ENCODE measurements at regions not wholly inside any gene's neighbourhood (a gene's known extent, or its start where the extent isn't known, plus 50 kb on each side); places are given as distances from the start of the nearest gene placed in this dataset.
A peak's percentile ranks its signal among the peaks of the same experiment; 100 is the strongest.

DNA sequence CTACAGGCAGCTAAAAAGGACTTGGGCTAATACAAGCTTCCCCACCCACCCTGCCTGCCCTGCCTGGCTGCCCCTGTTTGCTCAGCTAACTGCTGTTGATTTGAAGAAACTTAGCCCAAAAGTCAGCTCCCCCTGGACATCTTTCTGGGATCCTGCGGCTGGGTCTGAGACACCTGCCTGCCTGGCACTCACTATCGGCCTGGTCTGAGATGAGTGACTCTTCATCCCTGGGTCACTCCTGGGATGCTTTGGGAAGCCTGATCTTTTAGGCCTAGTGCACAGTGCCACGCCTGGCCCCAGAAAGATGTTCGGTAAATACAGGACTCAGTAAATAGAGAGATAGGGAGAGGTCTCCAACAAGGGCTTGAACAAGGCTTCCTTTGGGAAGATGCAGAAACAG lies 211.3 kb upstream of the DIO3 start:
- intact Hi-C loops (cut with DNase I; ENCODE audit: low total_unique reads): no loop called here
- Histone ChIP-seq H3K4me3 (no peak overlapping the region), H3K9me3 (peaks cover 0 to 23% (median 17%) of the 10 kb centered on the region in 4 donors), H3K4me1 (no peaks in the 10 kb centered on the region), H3K27ac (no peak overlapping the region), H3K27me3 (no peaks in the 10 kb centered on the region), H3K36me3 (no peaks in the 10 kb centered on the region)
- no peak for TF ChIP-seq POLR2AphosphoS5 (IDR thresholded peaks at IDR 0.05)
- DNase-seq: peak in 1 of 2 donors; percentile 5
- 79 to 87% (median 85%) methylated on average over 3 to 4 of the region's 4 CpGs for WGBS, 5 donors

DNA sequence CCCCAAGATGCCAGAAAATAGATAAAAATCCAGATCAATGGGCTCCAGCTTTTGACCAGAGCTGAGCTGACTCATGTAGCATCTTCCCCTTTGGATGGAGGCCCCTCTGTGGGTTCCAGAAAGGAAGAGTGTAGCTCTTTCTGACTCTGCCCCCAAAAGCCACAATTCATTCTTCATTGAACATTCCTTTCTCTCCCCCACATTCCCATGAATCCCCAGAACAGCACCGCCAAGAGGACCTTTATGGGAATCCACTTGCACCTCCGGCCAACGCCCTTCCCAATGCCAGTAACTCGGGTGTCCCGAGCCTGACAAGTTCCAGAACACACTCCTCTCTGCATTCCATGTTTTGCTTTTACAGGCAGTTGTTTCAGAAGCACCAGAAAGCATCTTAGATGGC lies 210.6 kb upstream of the DIO3 start:
- 60 to 88% (median 86%) methylated on average over 5 of the region's 5 CpGs for WGBS, 5 donors
- Histone ChIP-seq H3K36me3 (no peaks in the 10 kb centered on the region), H3K4me3 (no peak overlapping the region), H3K27ac (no peak overlapping the region), H3K27me3 (no peaks in the 10 kb centered on the region), H3K4me1 (no peaks in the 10 kb centered on the region), H3K9me3 (peaks cover 0 to 29% (median 19%) of the 10 kb centered on the region in 4 donors)
- TF ChIP-seq POLR2AphosphoS5 (IDR thresholded peaks at IDR 0.05): no peak
- TF ChIP-seq POLR2A (IDR thresholded peaks at IDR 0.05): no peak
- TF ChIP-seq, protein P1, sequence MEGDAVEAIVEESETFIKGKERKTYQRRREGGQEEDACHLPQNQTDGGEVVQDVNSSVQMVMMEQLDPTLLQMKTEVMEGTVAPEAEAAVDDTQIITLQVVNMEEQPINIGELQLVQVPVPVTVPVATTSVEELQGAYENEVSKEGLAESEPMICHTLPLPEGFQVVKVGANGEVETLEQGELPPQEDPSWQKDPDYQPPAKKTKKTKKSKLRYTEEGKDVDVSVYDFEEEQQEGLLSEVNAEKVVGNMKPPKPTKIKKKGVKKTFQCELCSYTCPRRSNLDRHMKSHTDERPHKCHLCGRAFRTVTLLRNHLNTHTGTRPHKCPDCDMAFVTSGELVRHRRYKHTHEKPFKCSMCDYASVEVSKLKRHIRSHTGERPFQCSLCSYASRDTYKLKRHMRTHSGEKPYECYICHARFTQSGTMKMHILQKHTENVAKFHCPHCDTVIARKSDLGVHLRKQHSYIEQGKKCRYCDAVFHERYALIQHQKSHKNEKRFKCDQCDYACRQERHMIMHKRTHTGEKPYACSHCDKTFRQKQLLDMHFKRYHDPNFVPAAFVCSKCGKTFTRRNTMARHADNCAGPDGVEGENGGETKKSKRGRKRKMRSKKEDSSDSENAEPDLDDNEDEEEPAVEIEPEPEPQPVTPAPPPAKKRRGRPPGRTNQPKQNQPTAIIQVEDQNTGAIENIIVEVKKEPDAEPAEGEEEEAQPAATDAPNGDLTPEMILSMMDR (IDR thresholded peaks at IDR 0.05): no peak
- TF ChIP-seq EP300 (IDR thresholded peaks at IDR 0.05): no peak
- DNase-seq: peak in 1 of 2 donors; percentile 15
- intact Hi-C loops (cut with DNase I; ENCODE audit: low total_unique reads): no loop called here

DNA sequence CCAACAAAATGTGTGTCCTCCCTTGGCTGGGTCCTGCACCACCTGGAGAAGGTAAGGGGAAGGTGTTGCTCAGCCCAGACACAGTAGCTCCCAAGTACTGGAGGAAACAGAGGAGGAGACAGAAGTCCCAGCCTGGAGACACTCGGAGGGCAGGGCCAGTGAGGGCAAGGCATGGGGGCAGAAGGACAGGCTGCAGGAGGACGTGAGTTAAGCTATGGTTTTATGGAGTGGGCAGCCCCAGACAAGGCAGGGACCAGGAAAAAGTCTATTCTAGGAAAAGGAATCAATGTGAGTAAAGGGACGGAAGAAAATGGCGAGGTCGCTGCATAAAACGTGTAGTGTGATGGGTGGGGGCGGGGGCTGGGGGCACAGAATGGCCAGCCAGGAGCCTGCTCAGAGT lies 210.1 kb upstream of the DIO3 start:
- TF ChIP-seq POLR2A (IDR thresholded peaks at IDR 0.05) (no peak), EP300 (IDR thresholded peaks at IDR 0.05) (no peak), POLR2AphosphoS5 (IDR thresholded peaks at IDR 0.05) (no peak)
- TF ChIP-seq, protein P1 (IDR thresholded peaks at IDR 0.05): no peak
- no peaks in the 10 kb centered on the region for H3K4me1 ChIP-seq
- no peaks in the 10 kb centered on the region for H3K36me3 ChIP-seq
- no peaks in the 10 kb centered on the region for H3K27me3 ChIP-seq
- H3K27ac ChIP-seq: no peak overlapping the region
- H3K4me3 ChIP-seq: no peak overlapping the region
- peak in 1 of 2 donors; percentile 0 for DNase-seq
- peaks cover 0 to 29% (median 20%) of the 10 kb centered on the region in 4 donors for H3K9me3 ChIP-seq
- 54 to 79% (median 64%) methylated on average over 7 of the region's 7 CpGs for WGBS, 5 donors
- intact Hi-C loops (cut with DNase I; ENCODE audit: low total_unique reads): no loop called here

DNA sequence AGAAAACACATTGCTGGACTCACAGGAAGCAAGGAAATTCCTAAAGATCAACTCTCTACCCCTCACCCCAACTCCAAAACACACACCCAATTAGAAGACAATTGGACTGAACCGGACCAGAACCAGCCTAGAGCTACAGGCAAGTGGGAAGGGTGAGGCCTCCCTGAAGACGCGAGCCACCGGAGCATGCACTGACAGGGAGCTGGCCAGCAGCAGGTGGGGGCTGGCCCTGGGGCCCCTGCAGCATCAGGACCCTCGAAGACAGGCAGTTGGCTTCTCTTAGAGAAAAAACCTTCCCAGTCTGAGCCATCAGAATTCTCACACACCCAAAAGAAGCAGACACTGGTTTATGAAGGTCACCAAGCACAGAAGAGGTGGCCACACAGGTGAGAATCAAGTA lies 209.5 kb upstream of the DIO3 start:
- no peak overlapping the region for H3K27ac ChIP-seq
- DNase-seq: peak in 1 of 2 donors; percentile 14
- intact Hi-C loops (cut with DNase I; ENCODE audit: low total_unique reads): no loop called here
- H3K9me3 ChIP-seq: peaks cover 0 to 33% (median 22%) of the 10 kb centered on the region in 4 donors
- H3K4me3 ChIP-seq: no peak overlapping the region
- no peaks in the 10 kb centered on the region for H3K4me1 ChIP-seq
- no peaks in the 10 kb centered on the region for H3K36me3 ChIP-seq
- TF ChIP-seq, protein P1 (IDR thresholded peaks at IDR 0.05): no peak
- no peak for TF ChIP-seq POLR2A (IDR thresholded peaks at IDR 0.05)
- no peak for TF ChIP-seq EP300 (IDR thresholded peaks at IDR 0.05)
- no peak for TF ChIP-seq POLR2AphosphoS5 (IDR thresholded peaks at IDR 0.05)
- no peaks in the 10 kb centered on the region for H3K27me3 ChIP-seq
- WGBS, 5 donors: 61 to 91% (median 84%) methylated on average over 5 of the region's 5 CpGs

DNA sequence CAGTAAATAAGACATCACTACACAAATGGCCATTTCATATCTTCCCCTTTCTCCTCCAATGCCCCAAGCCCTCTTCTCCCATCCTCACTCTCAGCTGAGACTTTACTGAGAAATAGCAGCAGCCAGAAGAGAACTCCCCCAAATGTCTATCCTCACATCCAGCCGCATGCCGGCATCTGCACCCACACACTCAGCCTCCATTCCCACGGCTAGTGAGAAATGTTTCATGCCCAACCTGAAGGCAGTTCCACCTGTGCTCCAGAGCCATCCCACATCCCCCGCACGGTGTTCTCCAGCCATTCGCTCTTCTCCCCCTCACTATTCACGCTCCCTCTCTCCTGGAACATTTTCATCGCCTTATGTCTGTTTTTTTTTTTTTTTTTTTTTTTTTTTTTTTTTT lies 208.7 kb upstream of the DIO3 start:
- peak in 1 of 2 donors; percentile 9 for DNase-seq
- intact Hi-C loops (cut with DNase I; ENCODE audit: low total_unique reads): no loop called here
- WGBS, 5 donors: 89 to 94% (median 93%) methylated on average over 8 of the region's 8 CpGs
- Histone ChIP-seq H3K36me3 (no peaks in the 10 kb centered on the region), H3K27ac (no peak overlapping the region), H3K9me3 (peaks cover 0 to 41% (median 22%) of the 10 kb centered on the region in 4 donors), H3K4me3 (no peak overlapping the region), H3K27me3 (no peaks in the 10 kb centered on the region), H3K4me1 (no peaks in the 10 kb centered on the region)
- TF ChIP-seq EP300 (IDR thresholded peaks at IDR 0.05) (no peak), POLR2A (IDR thresholded peaks at IDR 0.05) (no peak), POLR2AphosphoS5 (IDR thresholded peaks at IDR 0.05) (no peak)
- TF ChIP-seq, protein P1 (IDR thresholded peaks at IDR 0.05): no peak
